NCI-H1105 treated with DMSO at 0.1 percent for 48 hours (cell line): ENCODE measurements at regions not wholly inside any gene's neighbourhood (a gene's known extent, or its start where the extent isn't known, plus 50 kb on each side); places are given as distances from the start of the nearest gene placed in this dataset.
"Not testable (repeated sequence)": the region's sequence is repeated elsewhere in the genome, so short reads cannot be mapped to it uniquely, and the experiment has no call there.

Source experiments
- DNase-seq: peaks from one replicate; lab custom pipeline; 2025; lab: John Stamatoyannopoulos, UW

DNA sequence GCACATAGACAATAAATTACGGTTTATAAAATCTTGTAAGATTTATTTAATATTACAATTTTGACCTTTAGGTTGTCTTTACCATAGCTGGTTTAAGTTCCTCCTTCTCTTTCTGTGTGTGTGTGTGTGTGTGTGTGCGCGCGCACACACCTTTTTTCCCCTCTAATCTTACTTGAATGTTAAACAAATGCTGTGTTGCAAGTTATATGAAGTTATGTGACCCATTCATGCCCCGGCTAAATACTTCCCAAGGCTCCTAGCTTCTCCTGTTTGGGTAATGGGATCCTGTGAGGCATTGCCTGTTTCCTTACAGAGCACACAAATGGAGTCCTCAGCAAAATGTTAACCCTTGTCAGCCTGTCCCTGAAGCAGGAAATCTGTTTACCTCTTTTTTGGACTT, 125.6 kb upstream of the ZNF608 start:
- DNase-seq = no peak

DNA sequence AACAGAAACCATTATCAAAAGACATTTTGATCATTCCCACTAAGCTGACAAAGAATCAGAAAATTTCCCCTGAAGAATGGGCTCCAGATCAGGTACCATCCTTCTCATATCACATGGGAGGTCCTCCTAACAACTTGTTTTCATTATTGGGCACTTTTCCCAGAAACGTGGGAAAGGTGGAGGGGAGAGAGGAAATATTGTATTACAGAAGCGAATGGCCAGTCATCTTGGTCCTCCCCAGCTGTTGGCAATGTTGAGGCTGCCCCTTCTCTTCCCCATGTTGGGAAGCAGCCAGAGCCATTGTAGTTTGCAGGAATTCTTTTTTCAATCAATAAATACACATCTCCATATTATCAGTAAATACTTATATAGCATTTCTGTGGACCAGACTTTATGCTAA, 126.2 kb upstream of the ZNF608 start:
- no peak for DNase-seq

GRCh38 chr5:124873188-124873587, 126.7 kb upstream of the ZNF608 start:
- DNase-seq = peak; percentile 20

GRCh38 chr5:124873713-124874112, 127.3 kb upstream of the ZNF608 start:
- DNase-seq = no peak

DNA sequence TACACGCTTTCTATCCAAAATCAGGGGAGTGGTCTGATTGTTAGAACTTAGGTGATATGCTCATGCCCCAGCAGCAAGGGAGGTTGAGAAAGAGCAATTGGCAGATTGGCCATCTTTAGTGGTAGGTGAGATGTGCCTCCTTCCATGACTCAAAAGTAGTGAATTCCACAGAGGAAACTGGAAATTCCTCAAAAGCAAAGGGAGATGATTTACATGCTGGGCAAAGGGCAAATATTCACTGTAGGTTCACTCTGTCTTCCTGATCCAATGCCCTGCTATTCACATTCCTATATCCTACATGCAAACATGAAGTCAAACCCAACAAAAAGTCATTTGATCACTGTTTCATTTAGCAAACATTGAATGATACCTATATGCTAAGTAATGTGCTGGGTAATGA, 130.1 kb upstream of the ZNF608 start:
- no peak for DNase-seq

DNA sequence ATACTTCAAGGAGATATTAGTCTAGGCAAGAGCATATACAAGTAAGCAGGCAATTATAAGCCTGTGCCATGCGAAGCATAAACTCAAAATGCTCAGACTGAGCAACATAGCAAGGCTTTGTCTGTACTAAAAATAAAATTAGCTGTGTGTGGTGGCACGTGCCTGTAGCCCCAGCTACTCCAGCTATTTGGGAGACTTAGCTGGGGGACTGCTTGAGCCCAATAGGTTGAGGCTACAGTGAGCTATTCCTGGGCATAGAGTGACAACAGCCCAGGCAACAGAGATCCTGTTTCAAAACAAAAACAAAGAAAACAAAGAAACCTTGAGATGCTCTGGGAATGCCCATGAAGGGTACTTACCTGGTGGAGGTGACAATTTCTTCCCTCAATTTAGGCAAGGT, 130.5 kb upstream of the ZNF608 start:
- DNase-seq = no peak

- no peak for DNase-seq
Measured at GRCh38 chr5:124877501-124878146, 131.2 kb upstream of the ZNF608 start.

- no peak for DNase-seq
Measured at GRCh38 chr5:124878583-124879342, 132.3 kb upstream of the ZNF608 start.

DNA sequence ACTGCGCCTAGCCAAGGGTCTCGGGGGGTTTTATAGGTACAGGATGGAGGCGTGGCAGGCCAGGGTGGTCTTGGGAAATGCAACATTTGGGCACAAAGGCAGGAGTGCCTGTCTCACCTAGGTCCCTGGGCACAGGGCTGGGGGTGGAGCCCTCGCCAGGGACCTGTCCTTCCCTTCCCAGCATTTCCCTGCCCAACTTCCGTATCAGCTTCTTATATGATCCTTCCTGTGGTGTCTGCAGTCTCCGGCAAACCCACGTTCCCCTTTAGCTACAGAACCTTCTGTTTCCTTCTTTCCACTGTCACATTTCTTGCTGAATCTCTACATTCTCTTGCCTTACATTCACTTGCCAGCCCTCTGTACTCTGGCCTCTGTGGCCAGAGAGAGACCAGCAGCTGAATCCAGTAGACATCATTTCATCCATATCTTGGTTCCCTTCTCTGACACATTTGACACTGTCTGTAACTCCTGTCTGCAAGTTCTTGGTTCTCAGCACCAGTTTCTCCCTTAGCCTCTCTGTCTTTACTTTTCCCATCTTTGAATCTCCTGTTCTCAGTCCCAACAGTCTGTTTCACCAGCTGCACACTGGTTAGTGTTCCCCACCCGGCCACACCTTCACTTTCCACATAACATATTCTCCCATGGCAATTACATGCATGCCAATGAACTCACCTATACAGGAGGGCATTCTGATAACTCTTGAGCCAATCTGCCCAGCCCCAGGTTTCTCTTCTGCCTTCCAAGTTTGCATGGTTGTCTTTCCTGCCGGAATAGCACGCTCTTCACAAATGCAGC, 134.7 kb upstream of the ZNF608 start:
- DNase-seq = no peak

DNA sequence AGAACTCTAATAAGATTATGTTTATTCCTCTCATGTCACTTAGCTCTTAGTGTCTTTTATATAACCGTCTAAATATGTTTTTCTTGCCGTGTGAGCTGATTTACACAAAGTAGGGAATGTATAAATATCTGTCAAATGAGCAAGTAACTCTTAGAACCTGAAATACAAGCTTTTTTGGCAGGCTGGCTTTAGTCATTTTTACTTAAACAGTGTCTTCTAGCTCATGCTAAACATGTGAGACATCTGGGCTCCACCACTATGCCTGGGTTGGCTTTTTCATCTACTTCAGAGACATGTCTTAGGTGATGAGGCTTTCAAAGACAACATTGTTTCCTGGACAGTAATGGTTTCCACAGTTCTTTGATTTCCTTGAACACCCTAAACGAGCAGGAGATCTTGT, 137.2 kb upstream of the ZNF608 start:
- no peak for DNase-seq

DNA sequence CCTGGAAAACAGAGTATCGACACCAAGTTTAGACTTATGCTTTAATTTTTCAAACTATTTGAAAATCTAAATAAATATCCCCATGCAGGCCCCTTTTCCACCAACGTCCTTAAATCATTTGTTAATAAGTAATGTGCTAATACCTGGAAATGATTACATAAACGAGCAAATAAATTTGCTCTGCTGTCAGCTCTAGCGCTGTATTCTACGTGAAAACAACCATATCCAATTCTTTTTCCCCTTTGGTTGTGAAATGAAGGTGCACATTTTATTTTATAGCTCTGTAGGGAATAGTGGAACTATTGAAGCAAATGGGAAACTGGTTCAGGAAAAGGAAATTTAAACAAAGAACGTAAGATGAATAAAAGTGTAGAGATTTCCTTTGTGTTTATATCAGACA, 137.7 kb upstream of the ZNF608 start:
- no peak for DNase-seq

DNA sequence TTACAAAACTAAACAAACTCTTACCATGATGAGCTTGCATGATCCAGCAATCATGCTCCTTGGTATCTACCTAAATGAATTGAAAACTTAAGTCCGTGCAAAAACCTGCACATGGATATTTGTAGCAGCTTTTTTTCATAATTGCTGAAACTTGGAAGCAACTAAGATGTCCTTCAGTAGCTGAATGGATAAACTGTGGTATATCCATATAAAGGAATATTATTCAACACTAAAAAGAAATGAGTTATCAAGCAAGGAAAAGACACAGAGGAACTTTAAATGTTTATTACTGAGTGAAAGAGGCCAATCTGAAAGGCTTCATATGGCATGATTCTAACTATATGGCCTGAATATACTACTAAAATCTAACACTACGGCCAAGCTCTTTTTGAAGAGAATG, 139.1 kb upstream of the ZNF608 start:
- DNase-seq = no peak

- DNase-seq = no peak
Measured at GRCh38 chr5:124887223-124887622, 140.8 kb upstream of the ZNF608 start.

DNA sequence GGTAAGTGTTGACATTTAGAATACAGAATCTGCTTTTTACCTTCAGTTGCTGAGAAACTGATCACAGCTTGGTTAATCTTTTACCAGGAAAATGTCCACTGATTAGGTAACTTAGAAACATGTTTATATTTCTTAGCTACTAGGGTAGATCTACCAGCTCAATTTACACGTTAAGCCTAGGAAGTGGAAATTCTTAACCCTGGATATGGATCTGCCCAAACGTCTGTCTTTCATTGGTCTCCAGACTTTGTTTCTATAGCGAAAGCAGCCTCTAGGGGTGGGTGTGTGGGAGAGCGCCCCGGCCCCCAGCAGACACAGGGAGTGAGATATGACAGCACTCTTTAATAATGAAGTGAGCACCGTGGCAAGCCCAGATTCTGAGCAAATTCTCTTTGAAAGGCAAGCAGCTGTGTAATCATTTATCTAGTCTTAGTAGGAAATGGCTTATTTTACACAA, 141.6 kb upstream of the ZNF608 start:
- no peak for DNase-seq

DNA sequence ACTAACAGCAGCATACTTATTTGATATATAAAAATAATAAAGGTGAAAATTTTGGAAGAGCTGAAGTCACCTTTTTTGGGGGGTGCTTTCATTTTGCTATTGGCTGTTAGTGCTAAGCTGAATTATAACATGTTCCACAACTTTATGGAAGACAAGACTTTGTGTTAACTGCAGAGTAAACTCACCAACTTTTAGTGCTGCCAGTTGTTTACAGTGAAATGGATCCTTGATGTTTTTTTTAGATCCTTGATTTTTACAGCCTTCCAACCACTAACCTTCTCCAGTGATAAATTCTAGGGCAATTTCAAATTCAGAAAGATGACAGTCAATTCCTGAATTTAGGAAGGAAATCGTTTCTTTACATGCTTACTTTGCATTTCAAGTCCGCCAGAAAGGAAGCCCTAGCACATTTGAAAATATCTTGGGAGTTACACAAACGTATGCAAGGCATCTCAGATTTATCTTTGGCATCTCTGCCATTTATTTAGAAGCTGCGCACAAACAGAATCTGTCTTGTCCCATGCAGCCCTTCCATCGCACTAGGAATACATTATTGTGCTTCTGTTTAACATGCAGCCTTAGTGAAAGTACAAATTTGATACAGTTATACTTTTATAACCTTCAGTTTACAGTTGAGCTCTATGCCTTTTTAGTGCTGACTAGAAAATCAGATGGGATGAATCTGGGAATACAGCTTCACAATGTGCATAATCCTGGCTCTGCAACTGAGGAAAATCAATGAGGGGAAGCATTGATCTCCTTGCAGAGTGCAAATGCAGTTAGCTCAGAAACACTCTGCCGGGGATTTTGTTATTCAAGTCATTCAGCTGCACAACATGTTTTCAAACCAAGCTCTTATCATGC, 142.4 kb upstream of the ZNF608 start:
- no peak for DNase-seq

DNA sequence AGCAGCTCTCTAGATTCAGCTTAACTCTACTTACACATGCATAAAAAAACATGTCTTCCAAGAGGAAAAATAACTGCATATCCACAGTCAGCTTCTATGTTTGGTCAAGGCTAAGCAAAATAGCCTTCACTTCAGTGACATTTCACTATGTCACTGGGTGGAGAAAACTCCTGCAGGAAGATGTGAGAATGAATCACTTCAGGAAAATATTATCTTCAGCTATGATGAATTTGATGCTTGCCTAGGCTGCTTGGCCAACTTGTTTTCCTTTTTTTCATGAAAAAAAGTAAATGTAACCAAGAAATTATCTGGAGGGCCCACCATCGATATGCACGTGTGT, 143.0 kb upstream of the ZNF608 start:
- no peak for DNase-seq

GRCh38 chr5:124889850-124890249, 143.4 kb upstream of the ZNF608 start:
- DNase-seq = no peak

DNA sequence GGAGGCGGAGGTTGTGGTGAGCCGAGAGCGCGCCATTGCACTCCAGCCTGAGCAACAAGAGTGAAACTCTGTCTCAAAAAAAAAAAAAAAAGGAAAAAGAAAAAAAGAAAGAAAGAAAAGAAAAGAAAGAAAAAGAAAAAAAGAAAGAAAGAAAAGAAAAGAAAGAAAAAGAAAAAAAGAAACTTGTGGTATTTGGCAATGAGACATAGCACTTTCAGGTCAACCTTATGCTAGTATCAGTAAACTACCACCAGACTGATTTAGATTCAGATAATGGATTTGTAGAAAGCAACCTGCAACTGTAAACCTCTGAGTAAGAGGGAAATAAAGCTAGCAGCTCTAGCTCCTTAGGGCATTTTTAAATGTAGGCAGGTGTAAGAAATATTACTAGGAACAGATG, 144.0 kb upstream of the ZNF608 start:
- DNase-seq = not testable (repeated sequence)

GRCh38 chr5:124891179-124891578, 144.7 kb upstream of the ZNF608 start:
- DNase-seq = no peak

DNA sequence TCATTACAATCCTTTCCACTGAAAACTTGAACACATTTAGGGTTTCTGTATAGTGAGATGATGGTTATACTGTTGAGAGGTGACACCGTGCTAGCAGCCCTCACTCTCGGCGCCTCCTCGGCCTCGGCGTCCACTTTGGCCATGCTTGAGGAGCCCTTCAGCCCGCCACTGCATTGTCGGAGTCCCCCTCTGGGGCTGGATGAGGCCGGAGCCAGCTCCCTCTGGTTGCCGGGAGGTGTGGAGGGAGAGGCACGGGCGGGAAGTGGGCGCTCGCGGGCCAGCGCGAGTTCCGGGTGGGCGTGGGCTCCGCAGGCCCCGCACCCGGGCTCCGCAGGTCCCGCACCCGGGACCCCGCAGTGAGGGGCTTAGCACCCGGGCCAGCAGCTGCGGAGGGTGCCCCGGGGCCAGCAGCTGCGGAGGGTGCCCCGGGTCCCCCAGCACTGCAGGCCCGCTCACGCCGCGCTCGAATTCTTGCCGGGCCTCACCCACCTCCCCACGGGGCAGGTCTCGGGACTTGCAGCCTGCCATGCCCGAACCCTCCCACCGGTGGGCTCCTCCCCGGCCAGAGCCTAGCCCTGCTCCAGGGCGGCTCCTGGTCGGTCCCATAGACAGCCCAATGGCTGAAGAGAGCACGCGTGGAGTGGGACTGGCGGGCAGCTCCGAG, 145.9 kb upstream of the ZNF608 start:
- DNase-seq = no peak

- no peak for DNase-seq
Measured at GRCh38 chr5:124894541-124894940, 148.1 kb upstream of the ZNF608 start.

GRCh38 chr5:124895236-124895635, 148.8 kb upstream of the ZNF608 start:
- no peak for DNase-seq
